ENCODE measurements at regions not wholly inside any gene's neighbourhood (a gene's known extent, or its start where the extent isn't known, plus 50 kb on each side); places are given as distances from the start of the nearest gene placed in this dataset.

DNA sequence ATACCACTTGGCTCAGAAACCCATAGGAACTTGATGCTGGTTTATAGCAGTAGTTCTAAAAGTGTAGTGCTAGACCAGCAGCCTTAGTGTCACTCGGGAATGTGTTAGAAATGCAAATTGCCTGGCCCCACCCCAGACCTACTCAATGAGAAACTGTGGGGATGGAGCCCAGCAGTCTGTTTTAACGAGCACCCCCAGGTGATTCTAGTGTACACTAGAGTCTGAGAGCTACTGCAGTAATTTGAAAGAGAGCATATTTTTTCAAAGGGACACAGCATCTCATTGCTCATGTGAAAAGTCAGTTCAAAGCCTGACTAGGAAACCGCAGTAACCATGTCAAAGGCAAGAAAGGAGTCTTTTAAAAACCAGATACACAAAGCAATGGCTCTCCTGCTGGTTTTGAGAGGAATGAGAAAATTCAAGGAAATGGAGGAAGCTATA, 313.4 kb downstream of the SQOR start:
- H4K91ac ChIP-seq (ENCODE audit: insufficient read depth, low read depth, low read length): no peak overlapping the region
- BruUV-seq (replicated peaks): no TSS peak
- H3K9me3 ChIP-seq (ENCODE audit: control insufficient read depth, insufficient read depth, low read length): peaks cover 10% of the 10 kb centered on the region; the same call in 1 of the 2 replicates
- H3K4ac ChIP-seq (ENCODE audit: low read depth, low read length): no peak overlapping the region
- DNase-seq (no peak), ATAC-seq (ENCODE audit: low read depth) (no peak)
- TF ChIP-seq NFE2L2 (IDR thresholded peaks at IDR 0.05; ENCODE audit: low read depth, low read length) (no peak), RAD21 (IDR thresholded peaks at IDR 0.05; ENCODE audit: low read length) (no peak), FOS (IDR thresholded peaks at IDR 0.05; ENCODE audit: low read depth, low read length) (no peak), POLR2A (IDR thresholded peaks at IDR 0.05; ENCODE audit: low read depth, low read length) (no peak), SMC3 (IDR thresholded peaks at IDR 0.05; ENCODE audit: low read depth, low read length) (no peak), ELK1 (IDR thresholded peaks at IDR 0.05; ENCODE audit: borderline replicate concordance, low read depth, low read length) (no peak), CTCF (conservative IDR thresholded peaks at IDR 0.05; ENCODE audit: low read depth, low read length) (no peak), CEBPB (IDR thresholded peaks at IDR 0.05; ENCODE audit: low read depth, low read length) (no peak), BHLHE40 (IDR thresholded peaks at IDR 0.05; ENCODE audit: low read depth, low read length) (no peak), MXI1 (IDR thresholded peaks at IDR 0.05; ENCODE audit: borderline replicate concordance, low read depth, low read length) (no peak), CHD1 (IDR thresholded peaks at IDR 0.05; ENCODE audit: low read depth, low read length) (no peak), RCOR1 (IDR thresholded peaks at IDR 0.05; ENCODE audit: insufficient replicate concordance, low read length) (no peak), RFX5 (IDR thresholded peaks at IDR 0.05; ENCODE audit: low read depth, low read length) (no peak)
- TF ChIP-seq, protein P1, sequence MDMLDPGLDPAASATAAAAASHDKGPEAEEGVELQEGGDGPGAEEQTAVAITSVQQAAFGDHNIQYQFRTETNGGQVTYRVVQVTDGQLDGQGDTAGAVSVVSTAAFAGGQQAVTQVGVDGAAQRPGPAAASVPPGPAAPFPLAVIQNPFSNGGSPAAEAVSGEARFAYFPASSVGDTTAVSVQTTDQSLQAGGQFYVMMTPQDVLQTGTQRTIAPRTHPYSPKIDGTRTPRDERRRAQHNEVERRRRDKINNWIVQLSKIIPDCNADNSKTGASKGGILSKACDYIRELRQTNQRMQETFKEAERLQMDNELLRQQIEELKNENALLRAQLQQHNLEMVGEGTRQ (IDR thresholded peaks at IDR 0.05; ENCODE audit: low read depth, low read length): no peak
- no peak overlapping the region for H2AFZ ChIP-seq (replicated peaks; ENCODE audit: low read length, poor library complexity)
- H4K5ac ChIP-seq (ENCODE audit: low read depth, low read length): no peak overlapping the region
- in situ Hi-C loops (cut with MboI; ENCODE audit: low sequenced_read_pairs) (no loop called here), dilution Hi-C loops (cut with HindIII; ENCODE audit: low sequenced_read_pairs, unreplicated experiment) (no loop called here), intact Hi-C loops (cut with micrococcal nuclease) (no loop called here)
- H2BK120ac ChIP-seq (ENCODE audit: low read depth, low read length): no peak overlapping the region
- no peak overlapping the region for H3K18ac ChIP-seq (ENCODE audit: low read depth, low read length)
- H3K36me3 ChIP-seq (ENCODE audit: control insufficient read depth, insufficient read depth, low read length): no peaks in the 10 kb centered on the region
- H3K56ac ChIP-seq (ENCODE audit: extremely low read depth, insufficient read depth, low read length): no peak overlapping the region
- H2BK20ac ChIP-seq (ENCODE audit: low read depth, low read length): no peak overlapping the region
- no peak overlapping the region for H2BK15ac ChIP-seq (ENCODE audit: low read depth, low read length)
- no peaks in the 10 kb centered on the region for H4K20me1 ChIP-seq (ENCODE audit: insufficient read depth, low read length)
- 0% methylated on average over 1 of the region's 3 CpGs; no CpG with 5 or more reads in 1 of the 2 experiments for WGBS, 2 experiments (ENCODE audit: extremely low coverage in 2 of 2, insufficient read length in 1 of 2)
- H3K23ac ChIP-seq (ENCODE audit: low read depth, low read length): no peak overlapping the region
- no peak overlapping the region for H2AK5ac ChIP-seq (ENCODE audit: low read depth, low read length)
- H3K4me1 ChIP-seq (ENCODE audit: control insufficient read depth, insufficient read depth, low read length): no peaks in the 10 kb centered on the region
- CTCF ChIA-PET: no interaction called here
- H3K14ac ChIP-seq (replicated peaks; ENCODE audit: low read depth, low read length): no peak overlapping the region
- no peak overlapping the region for H2BK5ac ChIP-seq (ENCODE audit: low read depth, low read length, poor library complexity, severe bottlenecking)
- H3K9me1 ChIP-seq (ENCODE audit: insufficient read depth, low read length): no peaks in the 10 kb centered on the region
- POLR2A ChIA-PET (ENCODE audit: unreplicated experiment): no interaction called here
- no peak overlapping the region for H3K4me2 ChIP-seq (ENCODE audit: low read depth, low read length)
- no peak overlapping the region for H3K4me3 ChIP-seq (ENCODE audit: insufficient read depth, low read depth, low read length)
- H3K9ac ChIP-seq (ENCODE audit: low read depth, low read length): no peak overlapping the region
- H3K79me1 ChIP-seq (ENCODE audit: low read depth in 1 of 2, low read length in 2 of 2): no peaks in the 10 kb centered on the region
- no peak overlapping the region for H4K8ac ChIP-seq (ENCODE audit: low read depth in 2 of 2, low read length in 2 of 2)
- no peak overlapping the region for H2AK9ac ChIP-seq (replicated peaks; ENCODE audit: low read depth, low read length, poor library complexity)
- H3K27me3 ChIP-seq (ENCODE audit: control insufficient read depth, insufficient read depth, low read length): no peaks in the 10 kb centered on the region
- no peak overlapping the region for H3K27ac ChIP-seq (ENCODE audit: insufficient read depth, low read length)

All from IMR-90 (cell line).